8988T (cell line): ENCODE measurements at regions not wholly inside any gene's neighbourhood (a gene's known extent, or its start where the extent isn't known, plus 50 kb on each side); places are given as distances from the start of the nearest gene placed in this dataset.

Experiments used
- DNase-seq: peaks from one replicate; pipeline ENCODE4 v3.0.0; 2011

DNA sequence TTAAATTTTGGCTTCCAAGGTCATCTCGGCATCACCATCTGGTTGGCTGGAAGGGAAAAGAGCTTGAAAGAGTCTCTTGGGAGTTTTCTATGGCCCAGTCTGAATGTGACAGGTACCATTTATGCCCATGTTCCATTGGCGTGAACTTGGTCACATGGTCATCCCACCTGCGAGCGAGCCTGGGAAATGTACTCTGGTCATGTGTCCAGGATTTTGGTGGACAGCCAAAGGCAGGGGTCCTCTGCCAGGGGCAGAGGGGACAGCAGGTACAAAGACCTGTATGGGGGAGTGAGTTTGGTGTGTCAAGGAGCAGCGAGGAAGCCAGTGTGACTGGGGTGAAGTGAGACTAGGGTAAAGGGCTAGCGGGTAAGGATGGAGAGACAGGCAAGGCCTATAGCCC lies 112.6 kb downstream of the CDC5L start:
- DNase-seq, result no peak

DNA sequence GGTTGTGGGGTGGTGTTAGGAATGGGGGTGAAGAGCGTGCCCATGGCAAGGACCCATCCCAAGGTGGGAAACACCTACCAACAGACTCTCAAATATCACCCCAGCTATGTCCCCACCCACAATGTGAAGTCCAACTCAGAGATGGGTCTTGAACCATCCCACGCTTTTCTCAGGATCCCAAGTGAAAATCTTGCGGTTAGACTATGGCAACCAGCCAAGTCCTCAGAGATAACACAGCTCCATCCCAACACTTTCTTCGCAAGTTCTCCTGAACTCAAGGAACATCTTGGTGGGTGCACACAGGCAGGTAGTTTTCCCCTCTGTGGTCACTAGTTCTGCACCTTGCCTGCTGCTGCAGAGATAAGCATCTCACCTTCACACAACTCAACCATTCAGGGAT lies 116.0 kb downstream of the CDC5L start:
- no peak for DNase-seq

DNA sequence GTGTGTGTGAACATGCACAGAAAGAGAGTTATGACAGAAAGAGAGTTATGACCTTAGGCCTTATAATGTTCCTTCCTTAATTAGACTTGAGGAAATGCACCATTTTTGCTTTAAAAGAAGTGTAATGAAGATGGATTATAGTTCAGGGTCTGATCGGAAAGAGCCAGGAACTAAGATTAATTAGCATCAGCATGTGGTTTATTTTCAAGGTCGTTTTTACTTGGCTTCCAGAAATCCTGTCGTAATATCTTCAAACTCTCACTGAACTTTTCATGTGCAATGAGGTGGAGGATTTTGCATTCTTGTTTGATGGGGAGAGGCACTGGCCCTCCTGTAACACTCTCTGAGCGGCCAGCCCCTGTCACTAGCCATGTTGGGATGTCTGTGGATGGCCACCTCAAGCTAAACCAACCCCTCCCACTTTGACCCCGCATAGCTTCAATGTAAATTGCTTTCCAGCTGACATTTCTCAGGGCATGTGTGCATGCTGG lies 116.8 kb downstream of the CDC5L start:
- DNase-seq, result no peak

- DNase-seq, result no peak
Observed at GRCh38 chr6:44505751-44506150, 118.2 kb downstream of the CDC5L start.

DNA sequence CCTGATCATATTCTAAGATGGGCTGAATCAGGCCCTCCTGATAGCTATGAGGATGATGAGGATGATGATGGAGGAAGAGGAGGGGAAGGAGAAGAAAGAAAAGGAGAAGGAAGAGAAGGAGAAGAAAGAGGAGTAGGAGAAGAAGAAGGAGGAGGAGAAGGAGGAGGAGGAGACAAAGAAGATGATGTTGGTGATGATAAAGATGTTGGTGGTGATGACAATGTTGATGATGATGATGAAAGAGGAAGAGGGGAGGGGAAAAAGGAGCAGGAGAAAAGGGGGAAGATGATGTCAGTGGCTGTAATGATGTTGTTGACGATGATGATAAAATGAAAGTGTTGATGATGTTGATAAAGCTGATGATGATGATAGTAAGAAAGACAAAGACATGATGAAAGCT lies 119.5 kb downstream of the CDC5L start:
- no peak for DNase-seq

DNA sequence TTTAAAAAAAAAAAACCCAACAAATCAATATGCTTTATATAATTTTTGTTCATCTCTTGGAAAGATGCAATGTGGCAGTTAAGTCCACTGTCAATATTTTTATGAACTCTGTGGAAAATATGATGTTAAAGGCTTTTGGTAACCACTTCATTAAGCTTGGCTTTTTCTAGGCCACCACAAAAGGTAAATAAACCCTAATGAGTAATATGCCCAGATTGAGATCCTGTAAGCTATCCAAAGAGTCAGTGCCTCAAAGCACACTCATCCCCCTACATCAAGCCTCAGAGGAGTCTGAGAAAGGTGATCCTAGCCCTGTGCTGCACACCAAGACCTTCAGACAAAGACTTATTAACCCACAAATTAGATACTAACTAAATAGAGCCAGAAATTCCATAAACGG lies 121.1 kb downstream of the CDC5L start:
- no peak for DNase-seq

DNA sequence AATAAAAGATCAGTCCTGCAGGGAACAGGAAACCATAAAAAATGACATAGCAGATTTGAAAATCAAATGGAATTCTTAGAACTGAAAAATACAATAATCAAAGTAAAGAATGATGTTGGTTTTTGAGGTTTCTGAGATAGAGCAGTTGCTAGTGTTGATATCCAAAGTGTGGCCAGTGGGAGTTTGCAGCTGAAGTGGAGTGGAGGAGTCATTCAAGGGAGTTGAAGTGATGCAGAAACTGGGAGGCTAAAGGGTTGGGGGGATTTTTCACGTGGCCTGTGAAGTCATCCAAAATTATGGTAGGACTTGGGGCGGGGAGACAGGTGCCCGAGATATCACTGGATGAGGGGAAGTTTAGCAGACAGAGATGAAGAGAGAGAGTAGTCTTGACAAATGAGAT lies 123.6 kb downstream of the CDC5L start:
- no peak for DNase-seq

DNA sequence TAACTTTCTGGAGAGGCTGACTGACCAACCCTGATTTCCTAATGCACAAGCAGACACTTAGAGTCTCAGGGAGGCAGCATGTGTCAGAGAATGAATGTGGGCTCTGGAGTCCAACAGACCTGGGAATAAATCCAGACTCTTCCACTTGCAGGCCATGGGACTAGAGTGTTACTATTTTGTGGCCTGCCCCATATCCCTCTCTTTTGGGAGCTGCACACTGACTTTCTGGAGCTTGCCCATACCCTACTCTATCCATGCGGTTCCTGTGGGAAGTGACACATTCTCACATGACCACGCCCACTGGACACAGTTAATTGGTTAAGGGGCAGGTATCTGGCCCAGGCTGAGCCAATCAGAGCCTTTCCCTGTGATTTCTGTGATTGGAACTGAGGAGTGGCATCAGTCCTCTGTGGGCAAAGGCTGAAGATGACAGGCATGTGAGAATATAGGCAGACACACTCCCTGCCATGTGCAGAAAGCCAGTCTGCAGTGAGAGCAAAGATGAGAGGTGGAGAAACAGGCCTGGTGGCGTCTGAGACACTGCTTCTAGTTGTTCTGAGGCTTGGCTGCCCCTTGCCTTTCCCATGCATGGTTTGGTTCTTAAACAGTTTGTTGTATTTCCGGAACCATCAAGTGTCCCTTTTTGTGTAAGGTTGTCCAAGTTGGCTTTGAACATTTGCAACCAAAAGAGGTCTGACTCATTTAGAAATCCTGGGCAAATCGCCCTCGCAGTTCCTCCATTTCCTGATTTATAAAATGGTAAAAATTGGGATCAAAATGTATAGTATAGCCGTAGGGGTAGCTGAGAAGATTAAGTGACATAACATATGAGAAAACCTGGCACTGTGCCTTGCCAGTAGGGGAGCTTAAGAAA lies 125.6 kb downstream of the CDC5L start:
- no peak for DNase-seq

DNA sequence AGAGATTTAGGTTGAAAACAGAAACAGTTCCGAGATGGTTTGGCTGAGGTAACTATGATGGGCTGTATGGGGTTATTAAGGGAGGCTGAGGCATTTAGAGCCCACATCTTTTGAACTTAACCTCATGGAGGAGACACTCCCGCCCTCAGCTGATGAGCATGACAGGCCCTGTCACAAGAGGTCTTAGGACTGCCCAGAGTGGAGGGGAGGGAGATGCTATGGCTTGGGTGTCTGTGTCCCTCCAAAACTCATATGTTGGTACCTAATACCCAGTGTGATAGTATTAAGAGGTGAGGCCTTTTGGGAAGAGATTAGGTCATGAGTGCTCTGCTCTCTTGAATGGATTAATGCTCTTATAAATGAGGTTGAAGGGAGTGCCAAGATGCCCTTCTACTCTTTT lies 126.6 kb downstream of the CDC5L start:
- no peak for DNase-seq

DNA sequence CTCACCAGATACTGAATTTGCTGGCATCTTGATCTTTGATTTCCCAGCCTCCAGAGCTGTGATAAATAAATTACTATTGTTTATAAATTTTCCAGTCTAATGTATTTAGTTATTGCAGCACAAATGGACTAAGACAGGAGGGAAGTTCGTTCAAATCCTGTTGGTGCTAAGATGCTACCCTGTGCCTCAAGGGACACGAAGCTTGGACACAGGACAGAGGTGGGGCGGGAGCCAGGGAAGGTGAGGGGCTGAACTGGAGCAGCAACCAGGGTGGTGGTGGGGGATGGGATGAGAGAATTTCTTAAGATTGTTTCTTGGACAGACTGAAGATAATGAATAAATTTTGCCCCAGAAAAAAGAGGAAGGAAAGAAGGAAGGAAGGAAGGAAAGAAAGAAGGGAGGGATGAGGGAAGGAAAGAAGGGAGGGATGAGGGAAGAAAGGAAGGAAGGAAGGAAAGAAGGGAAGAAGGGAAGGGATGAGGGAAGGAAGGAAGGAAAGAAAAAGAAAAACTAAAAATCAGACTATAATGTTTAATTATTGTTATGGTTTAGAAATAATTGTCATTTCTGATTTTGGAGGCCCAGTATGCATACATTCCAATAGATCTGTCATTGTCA lies 127.2 kb downstream of the CDC5L start:
- DNase-seq, result no peak

GRCh38 chr6:44522871-44523270 lies 135.4 kb downstream of the CDC5L start:
- DNase-seq, result no peak

GRCh38 chr6:44524476-44525227 lies 137.1 kb downstream of the CDC5L start:
- no peak for DNase-seq

DNA sequence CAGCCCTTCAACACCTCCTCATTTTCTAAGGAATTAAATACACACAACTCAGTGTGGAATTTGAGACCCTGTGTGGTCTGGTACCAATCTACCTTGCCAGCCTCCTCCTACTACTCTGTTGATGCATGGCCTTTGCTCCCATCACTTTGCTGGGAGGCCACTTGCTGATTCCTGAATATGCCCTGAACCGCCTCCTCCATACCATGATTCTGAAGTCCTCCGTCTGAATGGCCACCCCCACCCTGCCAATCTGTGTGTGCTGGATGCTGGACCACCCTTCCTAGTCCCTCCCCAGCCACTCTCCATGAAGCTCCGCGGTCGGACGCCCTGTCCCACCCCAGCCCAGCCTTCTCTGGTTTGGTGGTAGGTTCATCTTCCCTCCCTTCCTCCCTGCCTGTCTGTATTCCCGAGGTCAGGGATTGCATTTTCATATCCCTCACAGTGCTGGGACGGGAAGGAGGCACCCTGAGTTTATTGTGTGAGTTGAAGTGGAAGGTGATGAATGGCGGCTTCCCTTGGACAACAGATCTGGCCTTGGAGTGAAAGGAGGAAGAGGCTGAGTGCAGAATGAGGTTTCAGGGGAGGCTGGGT lies 138.3 kb downstream of the CDC5L start:
- DNase-seq, result no peak

DNA sequence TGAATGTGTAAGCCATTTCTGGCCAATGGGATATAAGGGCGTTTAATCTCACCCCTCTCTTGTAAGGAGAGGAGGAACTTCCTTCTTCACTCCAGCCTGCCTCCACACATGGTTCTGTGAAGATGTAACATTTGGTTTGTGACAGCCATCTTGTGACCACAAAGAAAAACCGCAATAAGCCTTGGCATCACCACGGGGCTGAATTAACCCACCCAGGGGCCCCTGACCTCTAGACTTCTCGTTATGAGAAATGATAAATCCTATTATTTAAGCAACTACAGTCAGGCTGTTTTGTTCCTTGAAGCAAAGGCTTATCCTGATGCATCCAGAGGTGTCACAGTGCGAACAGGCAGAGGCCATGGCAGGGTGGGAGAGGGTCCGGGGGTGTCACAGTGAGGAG lies 139.7 kb downstream of the CDC5L start:
- no peak for DNase-seq

- DNase-seq, result no peak
Observed at GRCh38 chr6:44527583-44528369, 140.3 kb downstream of the CDC5L start.

- DNase-seq, result no peak
Observed at GRCh38 chr6:44528370-44528644, 140.8 kb downstream of the CDC5L start.

DNA sequence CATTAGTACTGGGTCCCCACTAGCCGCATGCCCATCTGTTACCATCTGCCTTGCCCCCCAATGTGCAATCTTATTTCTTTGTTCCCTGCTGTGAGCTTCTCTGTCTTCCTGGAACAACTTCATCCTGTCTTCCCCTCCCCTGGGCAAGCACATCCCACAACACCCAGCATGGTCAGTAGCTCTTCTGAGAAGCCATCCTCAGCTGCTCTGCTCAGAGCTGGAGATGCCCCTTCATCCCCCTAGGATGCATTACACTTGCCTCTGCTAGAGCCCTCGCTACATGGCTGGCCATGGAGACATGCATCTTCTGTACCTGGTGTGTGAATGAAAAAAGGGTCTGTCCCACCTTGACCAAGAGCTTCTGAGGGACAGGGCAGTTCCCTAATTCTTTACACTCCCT lies 141.2 kb downstream of the CDC5L start:
- DNase-seq, result no peak

- DNase-seq, result no peak
Observed at GRCh38 chr6:44529146-44529905, 141.8 kb downstream of the CDC5L start.

GRCh38 chr6:44530209-44530909 lies 142.9 kb downstream of the CDC5L start:
- DNase-seq, result no peak

- DNase-seq, result no peak
Observed at GRCh38 chr6:44530910-44531234, 143.4 kb downstream of the CDC5L start.

DNA sequence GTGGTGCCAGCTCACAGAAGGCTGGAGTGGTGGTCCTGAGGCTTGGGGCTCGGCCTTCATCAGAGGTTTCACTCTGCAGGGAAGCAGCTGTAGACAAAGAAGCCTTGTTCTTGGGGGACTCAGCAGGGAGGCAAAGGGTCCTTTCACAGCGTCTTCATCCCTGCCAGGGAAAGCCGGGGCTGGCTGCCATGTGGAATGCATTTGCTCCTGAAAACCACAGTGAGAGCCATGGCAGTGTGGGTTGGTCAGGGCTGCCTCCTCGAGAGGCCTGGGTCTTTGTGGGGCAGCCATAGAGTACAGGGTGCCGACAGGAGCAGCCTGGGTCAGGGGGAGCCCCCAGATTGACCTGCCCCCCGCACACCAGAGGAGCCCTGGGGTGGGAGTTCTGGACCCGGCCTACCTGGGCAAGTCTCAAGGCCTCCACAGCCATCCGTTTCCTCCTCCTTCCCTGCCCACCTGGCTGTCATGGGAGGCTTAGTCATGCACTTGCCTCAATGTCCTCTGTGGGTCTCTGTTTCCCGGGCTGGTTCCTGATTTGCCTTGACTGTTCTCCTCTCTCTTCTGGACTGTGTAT lies 144.0 kb downstream of the CDC5L start:
- no peak for DNase-seq
